GM21737 (cell line): ENCODE measurements at regions not wholly inside any gene's neighbourhood (a gene's known extent, or its start where the extent isn't known, plus 50 kb on each side); places are given as distances from the start of the nearest gene placed in this dataset.

Source experiments
- ATAC-seq: cut with Tn5 transposase; IDR thresholded peaks from one replicate; pipeline ENCODE4 v1.9.1; 2021; ENCODE audit warnings: mild to moderate bottlenecking, moderate library complexity; ENCODE audit not compliant: unreplicated experiment

- no peak for ATAC-seq
Measured at GRCh38 chr4:62408454-62408853, 1208.3 kb downstream of the ADGRL3 start.

- ATAC-seq = no peak
Measured at GRCh38 chr4:62407534-62407933, 1207.4 kb downstream of the ADGRL3 start.

- no peak for ATAC-seq
Measured at GRCh38 chr4:62402088-62402806, 1202.1 kb downstream of the ADGRL3 start.

GRCh38 chr4:62399242-62399641 lies 1199.1 kb downstream of the ADGRL3 start:
- no peak for ATAC-seq

GRCh38 chr4:62398318-62398717 lies 1198.2 kb downstream of the ADGRL3 start:
- ATAC-seq = no peak

- no peak for ATAC-seq
Measured at GRCh38 chr4:62394766-62395165, 1194.6 kb downstream of the ADGRL3 start.

GRCh38 chr4:62387808-62388207 lies 1187.7 kb downstream of the ADGRL3 start:
- ATAC-seq = no peak

- no peak for ATAC-seq
Measured at GRCh38 chr4:62377700-62378099, 1177.6 kb downstream of the ADGRL3 start.

GRCh38 chr4:62377245-62377644 lies 1177.1 kb downstream of the ADGRL3 start:
- ATAC-seq = no peak

GRCh38 chr4:62366939-62367338 lies 1166.8 kb downstream of the ADGRL3 start:
- no peak for ATAC-seq

- no peak for ATAC-seq
Measured at GRCh38 chr4:62360156-62360545, 1160.0 kb downstream of the ADGRL3 start.

- ATAC-seq = no peak
Measured at GRCh38 chr4:62359441-62360155, 1159.5 kb downstream of the ADGRL3 start.

- ATAC-seq = no peak
Measured at GRCh38 chr4:62344915-62345314, 1144.8 kb downstream of the ADGRL3 start.

- ATAC-seq = no peak
Measured at GRCh38 chr4:62344474-62344873, 1144.3 kb downstream of the ADGRL3 start.

GRCh38 chr4:62342346-62342745 lies 1142.2 kb downstream of the ADGRL3 start:
- ATAC-seq = no peak

GRCh38 chr4:62328526-62328925 lies 1128.4 kb downstream of the ADGRL3 start:
- ATAC-seq = no peak

GRCh38 chr4:62327612-62328297 lies 1127.6 kb downstream of the ADGRL3 start:
- no peak for ATAC-seq

- ATAC-seq = no peak
Measured at GRCh38 chr4:62324215-62324614, 1124.1 kb downstream of the ADGRL3 start.

- no peak for ATAC-seq
Measured at GRCh38 chr4:62320612-62321011, 1120.5 kb downstream of the ADGRL3 start.

- ATAC-seq = no peak
Measured at GRCh38 chr4:62302710-62303109, 1102.6 kb downstream of the ADGRL3 start.

GRCh38 chr4:62301500-62301899 lies 1101.4 kb downstream of the ADGRL3 start:
- no peak for ATAC-seq

- ATAC-seq = no peak
Measured at GRCh38 chr4:62293551-62293950, 1093.4 kb downstream of the ADGRL3 start.
